ENCODE measurements at regions not wholly inside any gene's neighbourhood (a gene's known extent, or its start where the extent isn't known, plus 50 kb on each side); places are given as distances from the start of the nearest gene placed in this dataset.

DNA sequence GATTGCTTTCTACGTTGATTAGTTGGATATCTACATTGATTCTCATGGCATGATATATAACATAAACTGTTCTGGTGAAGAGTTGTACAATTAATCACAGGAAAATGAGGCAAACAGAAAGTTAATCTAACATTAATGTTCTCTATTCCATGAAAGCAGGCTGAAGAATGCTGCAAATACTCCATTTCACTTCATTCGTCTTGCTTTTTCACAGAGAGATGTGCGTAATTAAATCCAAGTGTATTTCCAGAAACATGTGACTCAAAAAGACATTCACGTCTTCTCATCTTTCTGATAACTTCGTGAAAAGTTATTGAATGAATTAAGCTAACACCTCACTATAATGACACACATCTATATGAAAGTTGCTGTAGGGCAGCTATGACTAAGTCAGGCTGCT lies 1471.5 kb downstream of the DPP10 start:
- Histone ChIP-seq H3K14ac (ENCODE audit: insufficient read length) (no peak overlapping the region), H2BK5ac (ENCODE audit: low read depth, low read length) (no peak overlapping the region), H3K79me1 (ENCODE audit: low read depth, low read length) (no peaks in the 10 kb centered on the region), H3K18ac (ENCODE audit: extremely low read depth, low read length) (no peak overlapping the region), H3K27ac (ENCODE audit: low read depth, low read length) (no peak overlapping the region), H3K23me2 (ENCODE audit: low read depth, low read length) (no peaks in the 10 kb centered on the region), H3K79me2 (ENCODE audit: control insufficient read depth in 1 of 2, insufficient read depth in 2 of 2, low read length in 2 of 2) (no peaks in the 10 kb centered on the region), H2BK15ac (ENCODE audit: low read length) (no peak overlapping the region), H4K20me1 (replicated peaks in 1 of 2; ENCODE audit: control insufficient read depth in 1 of 2, insufficient read depth in 2 of 2, low read length in 2 of 2) (no peaks in the 10 kb centered on the region), H3K4me1 (replicated peaks in 1 of 4; ENCODE audit: control insufficient read depth in 3 of 4, insufficient read depth in 4 of 4, low read length in 3 of 4) (no peaks in the 10 kb centered on the region; a peak in 1 of 7 replicates), H3K4ac (replicated peaks; ENCODE audit: insufficient read length, low read depth, low read length) (no peak overlapping the region), H3K56ac (replicated peaks; ENCODE audit: insufficient read length, low read depth, low read length) (no peak overlapping the region), H3K9ac (replicated peaks in 1 of 4; ENCODE audit: extremely low read depth in 1 of 4, low read depth in 3 of 4, low read length in 3 of 4) (no peak overlapping the region), H2BK12ac (ENCODE audit: low read depth, low read length) (no peak overlapping the region), H3K4me2 (ENCODE audit: insufficient read depth in 1 of 2, low read depth in 2 of 2, low read length in 2 of 2) (no peak overlapping the region), H2BK20ac (ENCODE audit: low read length) (no peak overlapping the region), H2AK5ac (ENCODE audit: low read depth, low read length) (no peak overlapping the region), H2AFZ (ENCODE audit: low read length) (no peak overlapping the region), H3K36me3 (ENCODE audit: control insufficient read depth in 2 of 4, insufficient read depth in 4 of 4, low read length in 3 of 4) (no peaks in the 10 kb centered on the region), H3K4me3 (ENCODE audit: extremely low read depth in 1 of 4, insufficient read depth in 2 of 4, low read depth in 3 of 4, low read length in 4 of 4) (no peak overlapping the region), H4K8ac (ENCODE audit: extremely low read depth, insufficient read depth, low read length) (no peak overlapping the region), H4K5ac (ENCODE audit: insufficient read length, low read depth, low read length) (no peak overlapping the region), H3K9me3 (ENCODE audit: insufficient read depth in 2 of 2, low read depth in 1 of 2, low read length in 1 of 2) (no peaks in the 10 kb centered on the region), H3K23ac (ENCODE audit: insufficient read length) (no peak overlapping the region), H4K91ac (replicated peaks; ENCODE audit: insufficient read length, low read length) (no peak overlapping the region), H3K27me3 (replicated peaks in 1 of 4; ENCODE audit: control insufficient read depth in 3 of 4, extremely low read depth in 1 of 4, insufficient read depth in 3 of 4, low read length in 3 of 4) (no peaks in the 10 kb centered on the region), H2BK120ac (replicated peaks; ENCODE audit: low read depth, low read length) (no peak overlapping the region)
- ChIA-PET CTCF (ENCODE audit: partially characterized antibody) (interaction anchor here (0.6 kb wide), 1 partner anchor 1203 kb away, joined by 4 read pairs; no protein-coding TSS in a partner anchor), POLR2A (ENCODE audit: partially characterized antibody) (no interaction called here)
- DNase-seq (ENCODE audit: low read depth in 1 of 2, low spot score in 2 of 2): no peak
- 94 to 100% methylated on average over 1 to 5 of the region's 5 CpGs for WGBS, 2 experiments (ENCODE audit: extremely low coverage in 1 of 2, insufficient coverage in 1 of 2, insufficient read length in 1 of 2, insufficient replicate concordance in 2 of 2, low coverage in 1 of 2, low lambda C conversion rate in 2 of 2, missing lambda C conversion rate in 1 of 2)
- no peak for FAIRE-seq
- no peak for TF ChIP-seq FOSL1 (IDR thresholded peaks at IDR 0.05; ENCODE audit: insufficient read depth, low read depth, low read length)
- TF ChIP-seq HDAC6 (IDR thresholded peaks at IDR 0.05; ENCODE audit: low read depth, low read length): no peak
- TF ChIP-seq KDM1A (IDR thresholded peaks at IDR 0.05; ENCODE audit: borderline replicate concordance, low read length): no peak
- no peak for TF ChIP-seq CBX5 (IDR thresholded peaks at IDR 0.05; ENCODE audit: low read depth, low read length)
- TF ChIP-seq ZNF274 (IDR thresholded peaks at IDR 0.05; ENCODE audit: borderline replicate concordance, extremely low read depth, low read length): no peak
- no peak for TF ChIP-seq CEBPB (IDR thresholded peaks at IDR 0.05; ENCODE audit: low read depth, low read length)
- TF ChIP-seq EZH2 (IDR thresholded peaks at IDR 0.05; ENCODE audit: low read depth, low read length, severe bottlenecking): no peak
- TF ChIP-seq JUN (IDR thresholded peaks at IDR 0.05; ENCODE audit: low read depth, low read length): no peak
- no peak for TF ChIP-seq TEAD4 (IDR thresholded peaks at IDR 0.05; ENCODE audit: low read depth, low read length)
- no peak for TF ChIP-seq SP4 (IDR thresholded peaks at IDR 0.05; ENCODE audit: low read length)
- TF ChIP-seq SUZ12 (IDR thresholded peaks at IDR 0.05; ENCODE audit: low read length): no peak
- TF ChIP-seq SP2 (IDR thresholded peaks at IDR 0.05; ENCODE audit: low read length): no peak
- no peak for TF ChIP-seq GABPA (IDR thresholded peaks at IDR 0.05; ENCODE audit: borderline replicate concordance, insufficient read depth, low read length)
- no peak for TF ChIP-seq ASH2L (IDR thresholded peaks at IDR 0.05; ENCODE audit: low read length)
- TF ChIP-seq SRF (IDR thresholded peaks at IDR 0.05; ENCODE audit: low read depth, low read length): no peak
- TF ChIP-seq, protein P1, sequence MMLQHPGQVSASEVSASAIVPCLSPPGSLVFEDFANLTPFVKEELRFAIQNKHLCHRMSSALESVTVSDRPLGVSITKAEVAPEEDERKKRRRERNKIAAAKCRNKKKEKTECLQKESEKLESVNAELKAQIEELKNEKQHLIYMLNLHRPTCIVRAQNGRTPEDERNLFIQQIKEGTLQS (IDR thresholded peaks at IDR 0.05; ENCODE audit: insufficient read depth, low read depth, low read length): no peak

All from H1 (cell line).